ENCODE measurements at regions not wholly inside any gene's neighbourhood (a gene's known extent, or its start where the extent isn't known, plus 50 kb on each side); places are given as distances from the start of the nearest gene placed in this dataset.
A peak's percentile ranks its signal among the peaks of the same experiment; 100 is the strongest.

DNA sequence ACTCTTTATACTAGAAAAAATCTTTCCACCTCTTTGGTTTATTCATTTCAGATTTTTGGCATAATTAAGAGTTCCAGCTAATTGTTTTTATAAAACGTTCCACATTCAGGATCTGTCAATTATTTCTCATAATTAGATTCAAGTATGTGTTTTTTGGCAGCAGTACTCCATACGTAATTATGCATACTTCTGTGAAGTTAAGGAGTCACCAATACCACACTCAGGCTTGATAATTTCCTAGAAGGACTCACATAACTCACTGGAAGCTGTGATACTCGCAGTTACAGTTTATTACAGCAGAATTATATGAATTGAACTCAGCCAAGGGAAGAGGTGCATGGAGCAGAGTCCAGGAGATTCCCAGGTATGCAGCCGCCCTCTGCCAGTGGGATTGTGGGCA lies 290.5 kb upstream of the AKR1E2 start:
- Histone ChIP-seq H3K27ac (no peak overlapping the region), H3K4me1 (no peaks in the 10 kb centered on the region), H3K36me3 (no peaks in the 10 kb centered on the region), H3K4me3 (no peak overlapping the region), H3K27me3 (no peaks in the 10 kb centered on the region), H3K9me3 (no peaks in the 10 kb centered on the region)
- ATAC-seq (no peak), DNase-seq (no peak)
- in situ Hi-C loops (cut with MboI; ENCODE audit: low sequenced_read_pairs in 4 of 4) (no loop called here), intact Hi-C loops (cut with DNase I; ENCODE audit: low total_unique reads) (no loop called here)
- no peak for TF ChIP-seq POLR2A (IDR thresholded peaks at IDR 0.05)
- no peak for TF ChIP-seq CTCF (IDR thresholded peaks at IDR 0.05 in 4 of 5, conservative IDR thresholded peaks at IDR 0.05 in 1 of 5)

GRCh38 chr10:4533621-4534020 lies 292.4 kb upstream of the AKR1E2 start:
- H3K27ac ChIP-seq, result no peak overlapping the region

DNA sequence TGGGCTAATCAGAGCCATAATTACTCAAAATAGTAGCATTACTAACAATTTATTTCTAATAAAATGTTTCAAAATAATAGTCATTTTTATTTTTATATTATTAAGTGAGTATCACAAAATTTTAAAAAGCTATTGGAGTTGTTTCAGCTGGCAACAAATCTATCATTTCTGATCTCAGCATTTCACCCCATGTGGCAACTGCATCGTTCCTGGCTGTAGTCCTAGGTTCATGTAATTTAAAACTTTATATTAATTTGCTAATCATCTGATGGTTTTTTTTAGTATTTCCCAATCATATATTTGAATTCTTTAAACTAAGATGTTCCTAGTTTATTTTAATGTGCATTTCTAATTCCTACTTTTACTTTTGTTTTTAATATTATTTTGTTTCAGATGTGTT lies 293.0 kb upstream of the AKR1E2 start:
- Histone ChIP-seq H3K27me3 (no peaks in the 10 kb centered on the region), H3K9me3 (no peaks in the 10 kb centered on the region), H3K36me3 (no peaks in the 10 kb centered on the region), H3K4me1 (no peaks in the 10 kb centered on the region), H3K4me3 (no peak overlapping the region), H3K27ac (peak overlapping the region in 3 of 4 donors; percentile 6 to 32 (median 18))
- TF ChIP-seq POLR2A (IDR thresholded peaks at IDR 0.05) (no peak), CTCF (IDR thresholded peaks at IDR 0.05 in 4 of 5, conservative IDR thresholded peaks at IDR 0.05 in 1 of 5) (no peak)
- in situ Hi-C loops (cut with MboI; ENCODE audit: low sequenced_read_pairs in 4 of 4), result no loop called here
- intact Hi-C loops (cut with DNase I; ENCODE audit: low total_unique reads), result no loop called here
- no peak for DNase-seq
- ATAC-seq, result no peak

More at GRCh38 chr10:4533621-4534020, 292.4 kb upstream of the AKR1E2 start:
- TF ChIP-seq CTCF (IDR thresholded peaks at IDR 0.05 in 4 of 5, conservative IDR thresholded peaks at IDR 0.05 in 1 of 5) (no peak), POLR2A (IDR thresholded peaks at IDR 0.05) (no peak)
- DNase-seq (no peak), ATAC-seq (no peak)
- no peaks in the 10 kb centered on the region for H3K9me3 ChIP-seq
- H3K4me3 ChIP-seq, result no peak overlapping the region
- H3K4me1 ChIP-seq, result no peaks in the 10 kb centered on the region
- in situ Hi-C loops (cut with MboI; ENCODE audit: low sequenced_read_pairs in 4 of 4) (no loop called here), intact Hi-C loops (cut with DNase I; ENCODE audit: low total_unique reads) (no loop called here)
- H3K27me3 ChIP-seq, result no peaks in the 10 kb centered on the region
- H3K36me3 ChIP-seq, result no peaks in the 10 kb centered on the region

DNA sequence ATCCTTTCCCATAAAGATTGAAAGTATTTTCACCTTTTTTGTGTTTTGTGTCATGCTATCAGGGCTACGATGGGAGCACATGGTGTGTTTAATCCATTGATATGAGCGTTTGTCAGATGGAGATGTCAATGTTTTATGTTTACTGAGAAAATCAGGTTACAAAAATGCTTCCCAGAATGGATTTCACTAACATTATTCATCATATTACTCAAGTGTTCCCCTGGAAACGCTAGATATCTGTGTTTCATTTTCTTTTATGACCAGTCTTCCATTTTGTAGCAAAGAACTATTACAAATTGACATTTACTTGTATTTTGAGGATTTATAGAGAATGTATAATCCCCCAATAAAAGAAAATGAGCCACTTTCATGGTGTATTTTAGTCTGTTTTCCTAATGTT lies 293.5 kb upstream of the AKR1E2 start:
- ATAC-seq, result peak; percentile 30 to 49
- in situ Hi-C loops (cut with MboI; ENCODE audit: low sequenced_read_pairs in 4 of 4) (no loop called here), intact Hi-C loops (cut with DNase I; ENCODE audit: low total_unique reads) (no loop called here)
- Histone ChIP-seq H3K27ac (peak overlapping the region; percentile 7 to 32 (median 14)), H3K4me3 (no peak overlapping the region), H3K36me3 (no peaks in the 10 kb centered on the region), H3K27me3 (no peaks in the 10 kb centered on the region), H3K9me3 (no peaks in the 10 kb centered on the region), H3K4me1 (no peaks in the 10 kb centered on the region)
- TF ChIP-seq CTCF (IDR thresholded peaks at IDR 0.05 in 4 of 5, conservative IDR thresholded peaks at IDR 0.05 in 1 of 5) (no peak), POLR2A (IDR thresholded peaks at IDR 0.05) (no peak)
- DNase-seq, result no peak

DNA sequence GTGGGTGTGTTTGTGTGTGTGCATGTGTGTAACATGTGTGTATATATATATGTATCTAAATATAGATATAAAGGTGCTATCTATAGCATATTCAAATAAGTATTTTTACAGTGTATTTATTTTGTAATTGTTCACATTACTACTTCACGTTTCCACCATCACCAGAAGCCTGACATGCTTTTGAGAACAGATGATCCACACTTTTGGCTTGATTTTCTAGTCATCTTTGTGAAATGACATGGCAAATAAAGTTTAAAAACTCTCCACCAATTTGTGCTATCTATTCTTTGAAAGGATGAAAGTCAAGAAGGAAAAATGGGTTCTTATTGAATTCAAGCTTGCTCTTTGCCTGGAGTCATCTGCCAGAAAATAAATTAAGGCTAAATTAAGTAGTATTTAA lies 294.0 kb upstream of the AKR1E2 start:
- Histone ChIP-seq H3K4me3 (no peak overlapping the region), H3K36me3 (no peaks in the 10 kb centered on the region), H3K27ac (peak overlapping the region; percentile 7 to 32 (median 12)), H3K4me1 (no peaks in the 10 kb centered on the region), H3K9me3 (no peaks in the 10 kb centered on the region), H3K27me3 (no peaks in the 10 kb centered on the region)
- intact Hi-C loops (cut with DNase I; ENCODE audit: low total_unique reads) (no loop called here), in situ Hi-C loops (cut with MboI; ENCODE audit: low sequenced_read_pairs in 4 of 4) (no loop called here)
- no peak for TF ChIP-seq CTCF (IDR thresholded peaks at IDR 0.05 in 4 of 5, conservative IDR thresholded peaks at IDR 0.05 in 1 of 5)
- no peak for TF ChIP-seq POLR2A (IDR thresholded peaks at IDR 0.05)
- no peak for ATAC-seq
- no peak for DNase-seq
